Erythroblast (primary cell): ENCODE measurements at regions not wholly inside any gene's neighbourhood (a gene's known extent, or its start where the extent isn't known, plus 50 kb on each side); places are given as distances from the start of the nearest gene placed in this dataset.

Experiments
- GATA1 ChIP-seq: IDR thresholded peaks from 2 replicates; pipeline ENCODE4 v1.6.1; 2011; ENCODE audit warnings: low read depth, mild to moderate bottlenecking, control low read depth, low read length, moderate library complexity
- POLR2A ChIP-seq: IDR thresholded peaks from 2 replicates; pipeline ENCODE4 v1.6.1; 2011; ENCODE audit warnings: mild to moderate bottlenecking, low read length

DNA sequence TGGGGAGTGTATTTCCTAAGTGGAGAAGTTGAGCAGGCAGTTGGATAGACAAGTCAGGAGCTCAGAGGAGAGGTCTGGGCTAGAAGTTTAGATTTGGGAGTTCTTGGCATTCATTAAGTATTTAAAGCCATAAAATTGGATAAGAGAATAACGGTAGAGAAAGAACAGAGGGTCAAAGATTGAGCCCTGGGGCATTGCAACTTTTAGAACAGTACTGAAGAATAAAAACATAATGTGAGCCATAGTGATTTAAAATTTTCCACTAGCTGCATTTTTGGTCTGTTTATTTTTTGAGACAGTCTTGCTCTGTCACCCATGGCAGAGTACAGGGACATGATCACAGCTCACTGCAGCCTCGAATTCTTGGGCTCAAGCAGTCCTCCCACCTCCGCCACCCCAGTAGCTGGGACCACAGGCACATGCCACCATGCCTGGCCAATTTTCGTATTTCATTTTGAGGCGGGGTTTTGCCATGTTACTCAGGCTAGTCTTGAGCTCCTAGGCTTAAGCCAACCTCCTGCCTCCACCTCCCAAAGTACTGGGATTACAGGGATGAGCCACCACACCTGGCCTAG lies 85.9 kb upstream of the SOX13 start:
- no peak for TF ChIP-seq POLR2A
- TF ChIP-seq GATA1, result no peak
